ENCODE measurements at regions not wholly inside any gene's neighbourhood (a gene's known extent, or its start where the extent isn't known, plus 50 kb on each side); places are given as distances from the start of the nearest gene placed in this dataset.

DNA sequence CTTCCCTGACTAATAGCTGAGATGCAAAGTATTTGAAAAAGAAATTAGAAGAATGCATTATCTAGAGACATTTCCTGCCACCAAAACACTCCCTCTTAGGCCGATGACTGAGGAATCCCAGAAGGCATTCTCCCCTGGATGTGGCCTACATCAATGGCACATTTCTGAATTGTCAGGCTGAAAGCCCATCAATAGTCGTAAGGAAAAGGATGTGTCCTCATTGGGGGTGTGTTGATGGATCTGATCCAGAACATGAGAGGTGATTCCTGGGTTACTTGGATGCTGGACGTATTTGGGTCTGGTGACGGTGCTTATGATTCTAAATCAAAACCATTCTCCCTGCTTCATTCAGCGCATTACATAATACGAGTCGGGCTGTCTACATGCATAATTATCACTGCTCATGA lies 216.9 kb upstream of the CDIN1 start:
- RAD21 ChIA-PET (ENCODE audit: low non-redundant PET in 1 of 2, low total read pairs in 2 of 2, uncharacterized antibody in 2 of 2, unreplicated experiment in 2 of 2) = no interaction called here
- ATAC-seq (no peak), DNase-seq (ENCODE audit: low read depth, low spot score) (no peak)
- CTCF ChIA-PET = no interaction called here
- no peak overlapping the region for H3K9ac ChIP-seq (ENCODE audit: low read length)
- no peaks in the 10 kb centered on the region for H3K27me3 ChIP-seq (ENCODE audit: insufficient read depth, low read length)
- no peaks in the 10 kb centered on the region for H3K9me3 ChIP-seq (ENCODE audit: control insufficient read depth in 1 of 2, insufficient read depth in 1 of 2, low read depth in 1 of 2, low read length in 2 of 2)
- H3K36me3 ChIP-seq (ENCODE audit: control insufficient read depth in 1 of 2, insufficient read depth in 2 of 2, low read length in 2 of 2) = no peaks in the 10 kb centered on the region
- no peak overlapping the region for H3K4me2 ChIP-seq (ENCODE audit: low read length)
- H3K4me1 ChIP-seq (ENCODE audit: control insufficient read depth in 1 of 2, insufficient read depth in 2 of 2, low read length in 2 of 2) = peaks cover 7 to 46% of the 10 kb centered on the region in 2 experiments
- POLR2A ChIA-PET = no interaction called here
- intact Hi-C loops (cut with micrococcal nuclease) = no loop called here
- H4K20me1 ChIP-seq (ENCODE audit: insufficient read depth) = no peaks in the 10 kb centered on the region
- BruUV-seq (replicated peaks) = no TSS peak
- no peaks in the 10 kb centered on the region for H3K79me2 ChIP-seq (ENCODE audit: insufficient read depth, low read length)
- no peaks in the 10 kb centered on the region for H3K9me2 ChIP-seq (ENCODE audit: insufficient read depth)
- H3K27ac ChIP-seq (ENCODE audit: low read depth, low read length) = no peak overlapping the region
- H2AFZ ChIP-seq (ENCODE audit: low read depth, low read length, poor library complexity, severe bottlenecking) = peak overlapping the region; percentile 42
- no peak for TF ChIP-seq EZH2 (IDR thresholded peaks at IDR 0.05)
- TF ChIP-seq, protein P1, sequence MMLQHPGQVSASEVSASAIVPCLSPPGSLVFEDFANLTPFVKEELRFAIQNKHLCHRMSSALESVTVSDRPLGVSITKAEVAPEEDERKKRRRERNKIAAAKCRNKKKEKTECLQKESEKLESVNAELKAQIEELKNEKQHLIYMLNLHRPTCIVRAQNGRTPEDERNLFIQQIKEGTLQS (IDR thresholded peaks at IDR 0.05) = no peak
- no peak for TF ChIP-seq JUND (IDR thresholded peaks at IDR 0.05)
- TF ChIP-seq CEBPB (IDR thresholded peaks at IDR 0.05; ENCODE audit: low read depth) = no peak
- TF ChIP-seq, protein P2, sequence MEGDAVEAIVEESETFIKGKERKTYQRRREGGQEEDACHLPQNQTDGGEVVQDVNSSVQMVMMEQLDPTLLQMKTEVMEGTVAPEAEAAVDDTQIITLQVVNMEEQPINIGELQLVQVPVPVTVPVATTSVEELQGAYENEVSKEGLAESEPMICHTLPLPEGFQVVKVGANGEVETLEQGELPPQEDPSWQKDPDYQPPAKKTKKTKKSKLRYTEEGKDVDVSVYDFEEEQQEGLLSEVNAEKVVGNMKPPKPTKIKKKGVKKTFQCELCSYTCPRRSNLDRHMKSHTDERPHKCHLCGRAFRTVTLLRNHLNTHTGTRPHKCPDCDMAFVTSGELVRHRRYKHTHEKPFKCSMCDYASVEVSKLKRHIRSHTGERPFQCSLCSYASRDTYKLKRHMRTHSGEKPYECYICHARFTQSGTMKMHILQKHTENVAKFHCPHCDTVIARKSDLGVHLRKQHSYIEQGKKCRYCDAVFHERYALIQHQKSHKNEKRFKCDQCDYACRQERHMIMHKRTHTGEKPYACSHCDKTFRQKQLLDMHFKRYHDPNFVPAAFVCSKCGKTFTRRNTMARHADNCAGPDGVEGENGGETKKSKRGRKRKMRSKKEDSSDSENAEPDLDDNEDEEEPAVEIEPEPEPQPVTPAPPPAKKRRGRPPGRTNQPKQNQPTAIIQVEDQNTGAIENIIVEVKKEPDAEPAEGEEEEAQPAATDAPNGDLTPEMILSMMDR (IDR thresholded peaks at IDR 0.05 in 2 of 3, conservative IDR thresholded peaks at IDR 0.05 in 1 of 3; ENCODE audit: borderline replicate concordance in 1 of 3, insufficient read depth in 1 of 3, low read depth in 2 of 3, low read length in 2 of 3) = no peak
- TF ChIP-seq SRF (IDR thresholded peaks at IDR 0.05; ENCODE audit: low read depth) = no peak
- TF ChIP-seq EGR1 (IDR thresholded peaks at IDR 0.05; ENCODE audit: low read depth) = no peak
- TF ChIP-seq ZNF274 (IDR thresholded peaks at IDR 0.05; ENCODE audit: low read depth, low read length) = no peak
- TF ChIP-seq FOSL1 (IDR thresholded peaks at IDR 0.05; ENCODE audit: low read depth) = no peak
- TF ChIP-seq RAD21 (IDR thresholded peaks at IDR 0.05; ENCODE audit: low read depth) = no peak
- no peak overlapping the region for H3K4me3 ChIP-seq (replicated peaks in 1 of 2; ENCODE audit: low read depth in 1 of 2, low read length in 2 of 2)

All from HCT116 (cell line).